GM21515 (cell line): ENCODE measurements at regions not wholly inside any gene's neighbourhood (a gene's known extent, or its start where the extent isn't known, plus 50 kb on each side); places are given as distances from the start of the nearest gene placed in this dataset.
"Not testable (repeated sequence)": the region's sequence is repeated elsewhere in the genome, so short reads cannot be mapped to it uniquely, and the experiment has no call there.

Experiments
- ATAC-seq: cut with Tn5 transposase; IDR thresholded peaks from one replicate; pipeline ENCODE4 v1.9.1; 2021; ENCODE audit not compliant: unreplicated experiment

DNA sequence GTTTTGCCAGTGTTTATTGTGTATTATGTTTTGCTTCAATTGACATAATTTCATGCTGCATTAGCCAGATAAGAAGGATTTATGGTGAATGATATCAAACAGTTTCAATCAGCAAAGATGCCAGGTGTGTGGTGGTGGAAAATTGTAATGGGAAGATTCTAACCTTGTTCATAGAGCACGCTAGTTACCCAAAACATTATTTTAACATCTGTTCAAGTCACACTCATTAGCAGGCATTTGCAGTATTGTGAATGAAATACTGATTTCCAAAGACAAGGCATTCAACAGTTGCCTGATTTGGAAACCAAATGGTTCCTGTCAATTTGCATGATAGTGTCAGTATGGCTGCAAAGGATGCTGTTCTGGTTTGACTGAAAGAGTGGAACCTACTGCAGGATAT is 129.7 kb downstream of the EPC1 start:
- ATAC-seq, result no peak

DNA sequence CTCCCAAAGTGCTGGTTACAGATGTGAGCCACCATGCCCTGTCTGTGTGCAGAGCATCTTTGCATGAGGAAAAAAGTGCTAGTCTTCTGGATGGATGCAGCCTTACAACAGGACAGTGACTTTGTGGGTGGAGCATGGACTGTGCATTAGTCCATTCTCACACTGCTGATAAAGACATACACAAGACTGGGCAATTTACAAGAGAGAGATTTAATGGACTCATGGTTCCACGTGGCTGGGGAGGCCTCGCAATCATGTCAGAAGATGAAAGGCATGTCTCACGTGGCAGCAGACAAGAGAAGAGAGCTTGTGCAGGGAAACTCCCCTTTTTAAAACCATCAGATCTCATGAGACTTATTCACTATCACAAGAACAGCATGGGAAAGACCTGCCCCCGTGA is 133.1 kb downstream of the EPC1 start:
- ATAC-seq, result not testable (repeated sequence)

DNA sequence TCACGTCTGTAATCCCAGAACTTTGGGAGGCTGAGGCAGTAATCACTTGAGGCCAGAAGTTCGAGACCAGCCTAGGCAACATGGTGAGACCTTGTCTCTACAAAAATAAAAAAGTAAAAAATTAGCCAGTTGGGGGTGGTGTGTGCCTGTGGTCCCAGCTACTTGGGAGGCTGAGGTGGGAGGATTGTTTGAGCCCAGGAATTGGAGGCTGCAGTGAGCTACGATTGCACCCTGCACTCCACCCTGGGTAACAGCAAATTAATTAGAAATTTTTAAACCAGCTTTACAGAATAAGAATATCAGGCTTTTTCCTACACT is 136.0 kb downstream of the EPC1 start:
- ATAC-seq, result no peak

DNA sequence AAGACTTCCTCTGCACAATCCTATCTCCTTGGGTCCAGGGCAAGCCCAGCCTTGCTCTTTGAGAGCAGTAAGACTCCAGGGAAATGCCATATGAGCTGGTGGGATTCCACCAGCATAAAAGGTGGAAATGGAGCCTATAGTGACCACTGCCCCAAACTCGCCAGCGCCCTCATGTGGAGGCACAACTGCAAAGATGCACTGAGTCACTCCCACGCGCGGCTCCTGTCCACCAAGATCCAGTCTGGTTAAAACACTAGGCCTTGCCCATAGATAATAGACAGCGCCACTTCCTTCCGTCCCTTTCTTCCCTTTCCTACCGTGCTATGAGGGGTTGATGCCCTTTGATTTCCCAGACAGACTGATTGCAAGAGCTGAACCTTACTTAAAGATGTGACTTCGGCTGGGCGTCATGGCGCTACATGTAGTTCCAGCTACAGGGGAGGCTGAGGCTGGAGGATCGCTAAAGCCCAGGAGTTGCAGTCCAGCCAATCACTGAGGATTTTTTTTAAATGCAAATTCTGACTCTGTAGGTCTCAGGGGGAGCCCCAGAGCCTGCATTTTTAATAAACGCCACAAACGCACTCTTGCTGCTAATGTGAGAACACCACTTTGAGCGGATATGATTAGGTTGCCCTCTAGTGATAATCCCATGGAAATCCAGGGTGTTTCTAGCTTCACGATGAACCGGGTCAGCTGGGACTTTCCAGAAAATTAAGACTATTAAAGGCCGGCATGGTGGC is 136.5 kb downstream of the EPC1 start:
- no peak for ATAC-seq

DNA sequence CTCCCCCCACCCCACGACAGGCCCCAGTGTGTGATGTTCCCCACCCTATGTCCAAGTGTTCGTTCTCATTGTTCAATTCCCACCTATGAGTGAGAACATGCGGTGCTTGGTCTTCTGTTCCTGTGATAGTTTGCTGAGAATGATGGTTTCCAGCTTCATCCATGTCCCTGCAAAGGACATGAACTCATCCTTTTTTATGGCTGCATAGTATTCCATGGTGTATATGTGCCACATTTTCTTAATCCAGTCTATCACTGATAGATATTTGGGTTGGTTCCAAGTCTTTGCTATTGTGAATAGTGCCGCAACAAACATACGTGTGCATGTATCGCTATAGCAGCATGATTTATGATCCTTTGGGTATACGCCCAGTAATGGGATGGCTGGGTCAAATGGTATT is 139.0 kb downstream of the EPC1 start:
- not testable (repeated sequence) for ATAC-seq

DNA sequence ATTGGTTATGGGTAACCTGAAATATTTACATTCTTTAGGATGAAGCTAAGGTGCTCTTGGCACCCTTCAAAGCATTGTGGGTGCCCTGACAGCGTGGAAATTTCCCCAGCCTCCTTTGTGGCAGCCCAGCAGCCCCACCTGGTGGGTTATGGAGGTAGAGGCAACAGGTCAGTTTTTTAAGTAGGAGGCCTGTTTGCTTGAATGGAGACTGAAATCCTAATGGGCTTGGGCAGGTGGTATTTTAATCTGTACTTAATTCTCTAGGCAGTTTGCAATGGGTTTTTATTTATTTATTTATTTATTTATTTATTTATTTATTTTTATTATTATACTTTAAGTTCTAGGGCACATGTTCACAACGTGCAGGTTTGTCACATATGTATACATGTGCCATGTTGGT is 139.4 kb downstream of the EPC1 start:
- ATAC-seq, result peak; percentile 90

DNA sequence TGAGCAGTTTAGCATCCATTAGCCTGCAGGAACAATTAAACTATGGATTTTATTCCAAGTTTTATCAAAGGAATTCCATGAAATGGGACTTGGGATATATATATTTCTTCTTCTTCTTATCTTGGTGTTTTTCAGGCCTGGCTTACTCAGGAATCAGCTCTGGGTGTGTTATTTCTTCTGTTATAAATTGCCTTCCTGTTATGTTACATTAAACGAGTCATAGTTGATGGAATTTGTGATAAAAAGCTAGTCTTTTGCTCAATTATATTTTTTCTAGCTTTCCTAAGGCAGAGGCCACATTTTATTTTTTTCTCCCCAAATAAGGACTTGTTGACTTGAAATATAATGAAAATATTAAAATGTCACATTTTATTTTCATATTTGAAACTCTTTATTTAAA is 141.3 kb downstream of the EPC1 start:
- no peak for ATAC-seq

DNA sequence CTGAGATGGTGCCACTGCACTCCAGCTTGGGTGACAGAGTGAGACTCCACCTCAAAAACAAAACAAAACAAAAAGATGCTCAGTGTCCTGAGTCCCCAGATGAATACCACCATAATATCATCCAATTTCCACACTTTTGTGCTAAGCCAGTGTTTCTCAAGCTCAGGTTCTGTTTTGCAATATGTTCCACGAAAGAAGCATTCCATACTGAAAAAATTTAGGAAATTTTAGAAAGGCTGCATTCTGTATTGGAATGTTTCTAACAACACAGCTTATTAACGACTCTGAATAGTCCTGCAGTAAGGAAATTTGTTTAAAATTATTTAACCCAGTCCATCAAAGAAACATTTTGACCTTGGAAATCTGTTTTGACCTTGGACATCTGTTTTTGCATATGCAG is 142.4 kb downstream of the EPC1 start:
- no peak for ATAC-seq

DNA sequence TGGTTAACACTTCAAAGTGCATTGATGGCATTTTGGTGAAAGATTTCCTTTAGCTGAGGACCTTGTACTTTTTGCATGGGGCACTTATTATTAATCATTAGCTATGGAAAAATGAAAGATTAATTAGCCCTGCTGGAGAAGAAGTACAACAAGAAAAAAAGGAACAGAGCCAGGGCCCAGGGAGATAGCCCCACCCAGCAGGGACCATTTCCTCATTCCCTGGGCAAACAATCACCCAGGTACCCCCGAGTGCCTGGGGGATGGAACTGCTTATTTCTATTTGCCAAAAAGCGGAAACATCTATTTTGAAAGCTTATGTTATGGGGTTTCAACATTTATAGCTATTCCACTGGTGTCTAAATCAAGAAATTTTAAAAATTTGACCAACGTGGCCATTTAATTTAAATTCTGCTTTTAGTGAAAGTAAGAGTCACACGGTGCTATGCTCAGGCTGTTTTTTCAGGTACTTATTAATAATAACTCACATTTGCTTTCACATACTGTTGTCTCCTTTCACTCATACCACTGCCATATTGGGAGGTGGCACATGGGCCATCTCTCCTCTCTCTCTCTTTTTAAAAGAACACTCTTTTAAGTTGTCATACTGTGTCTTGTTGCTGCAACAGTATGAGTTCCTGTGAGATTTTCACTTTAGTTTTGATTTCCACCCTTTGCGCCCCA is 143.6 kb upstream of the KIF5B start:
- no peak for ATAC-seq

DNA sequence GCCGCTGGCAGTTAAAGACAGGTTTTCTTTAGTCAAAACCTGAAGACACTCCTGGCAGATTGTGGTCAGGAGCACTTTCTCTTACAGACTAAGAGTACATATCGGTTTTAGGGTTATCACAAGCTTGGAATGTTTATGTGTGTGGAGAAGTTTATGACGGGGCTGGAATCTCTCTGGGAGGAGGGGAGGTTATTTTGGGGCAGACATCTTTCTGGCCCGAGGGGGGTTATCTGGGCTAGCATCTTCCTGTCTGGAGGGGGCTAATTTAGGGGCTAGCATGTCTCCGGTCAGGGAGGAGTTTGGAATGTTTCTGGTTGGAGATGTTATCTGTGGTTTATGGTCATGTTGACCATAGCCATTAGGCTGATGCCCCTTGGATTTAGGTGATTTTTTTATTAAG is 141.2 kb upstream of the KIF5B start:
- no peak for ATAC-seq

DNA sequence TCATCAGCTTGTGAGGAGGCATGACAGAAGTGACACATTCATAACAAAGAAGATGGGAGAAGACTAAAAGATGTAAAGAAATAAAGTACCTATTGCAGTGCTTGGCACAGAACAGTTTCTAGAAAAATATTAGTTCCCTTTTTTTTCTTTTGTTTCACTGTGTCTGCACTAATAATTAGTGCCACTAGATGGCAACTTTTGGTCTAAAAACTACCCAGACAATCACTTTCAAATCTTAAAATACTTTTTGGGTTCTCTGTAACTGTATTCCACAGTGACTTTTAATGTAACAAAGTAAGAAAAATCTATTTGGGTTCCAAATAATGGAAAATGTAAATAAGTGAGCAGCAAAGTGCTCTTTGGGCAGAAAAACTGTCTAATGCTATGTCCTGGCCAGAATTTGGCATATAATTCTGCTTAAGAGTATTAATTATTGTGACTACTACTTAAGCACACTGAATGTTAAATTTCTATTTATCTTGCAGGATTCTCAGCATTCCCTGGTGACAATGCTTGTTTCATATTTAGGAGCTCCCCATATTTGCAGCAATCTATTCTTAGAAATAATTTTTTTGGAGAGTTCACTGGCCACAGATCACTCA is 134.8 kb upstream of the KIF5B start:
- peak; percentile 78 for ATAC-seq

DNA sequence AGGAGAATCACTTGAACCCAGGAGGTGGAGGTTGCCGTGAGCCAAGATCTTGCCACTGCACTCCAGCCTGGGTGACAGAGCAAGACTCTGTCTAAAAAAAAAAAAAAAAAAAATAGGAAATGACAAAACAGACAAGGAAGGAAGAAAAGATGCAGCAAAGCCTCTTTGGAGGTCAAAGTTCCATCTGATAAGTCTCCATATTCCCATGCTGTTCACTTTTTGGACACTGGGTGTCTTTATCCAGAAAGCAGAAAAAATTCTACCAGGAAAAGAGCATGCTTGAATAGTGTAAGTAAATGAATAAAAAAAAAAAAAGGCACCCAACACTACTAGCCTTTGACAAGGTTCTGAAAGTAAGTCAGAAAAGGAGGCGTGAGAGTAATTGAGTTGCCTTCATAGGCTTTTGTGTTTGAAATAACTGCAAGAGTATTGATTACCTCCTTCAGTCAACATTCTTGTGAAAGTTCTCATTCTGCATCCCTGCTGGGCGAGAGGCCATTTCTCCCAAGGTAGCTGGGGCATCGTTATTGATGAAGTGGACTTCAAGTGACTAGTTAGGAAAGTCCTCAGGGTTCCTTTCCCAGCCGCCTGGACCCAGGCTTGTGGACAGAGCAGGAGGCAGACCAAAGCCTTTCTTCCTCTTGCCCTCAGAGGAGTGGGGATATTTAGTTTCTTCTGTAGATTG is 133.3 kb upstream of the KIF5B start:
- ATAC-seq, result no peak

DNA sequence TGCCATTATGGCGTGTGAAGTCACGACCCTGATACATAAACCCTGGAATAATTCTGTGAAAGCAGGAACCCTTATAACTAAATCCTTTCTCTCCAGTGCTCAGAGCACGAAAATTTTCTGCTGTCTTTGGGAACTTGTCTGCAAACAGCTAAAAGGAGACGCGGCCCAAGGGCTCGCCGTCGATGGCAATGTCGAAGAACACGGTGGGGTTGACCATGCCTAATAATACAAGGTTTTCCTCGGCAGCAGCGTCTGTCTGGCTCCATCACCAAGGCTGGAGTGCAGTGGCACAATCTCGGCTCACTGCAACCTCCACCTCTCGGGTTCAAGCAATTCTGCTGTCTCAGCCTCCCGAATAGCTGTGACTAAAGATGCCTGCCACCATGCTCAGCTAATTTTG is 132.4 kb upstream of the KIF5B start:
- not testable (repeated sequence) for ATAC-seq

DNA sequence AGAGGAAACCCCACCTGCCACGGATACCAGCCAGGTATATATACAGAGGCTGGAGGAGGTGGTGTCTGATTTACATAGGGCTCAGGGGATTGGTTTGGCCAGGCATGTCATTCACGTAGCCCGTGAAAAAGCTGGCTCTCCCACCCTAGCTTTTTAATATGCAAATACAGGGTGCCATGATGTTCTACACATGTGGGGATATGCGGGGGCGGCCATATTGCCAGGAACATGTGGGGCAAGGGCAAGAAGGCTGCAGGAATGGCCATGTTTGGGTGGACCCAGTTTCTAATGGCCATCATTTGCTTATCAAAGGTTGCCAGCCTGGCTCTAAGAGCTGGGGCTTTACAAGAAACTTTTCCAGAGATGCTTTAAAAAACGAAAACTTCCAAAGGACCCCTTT is 131.5 kb upstream of the KIF5B start:
- ATAC-seq, result no peak

DNA sequence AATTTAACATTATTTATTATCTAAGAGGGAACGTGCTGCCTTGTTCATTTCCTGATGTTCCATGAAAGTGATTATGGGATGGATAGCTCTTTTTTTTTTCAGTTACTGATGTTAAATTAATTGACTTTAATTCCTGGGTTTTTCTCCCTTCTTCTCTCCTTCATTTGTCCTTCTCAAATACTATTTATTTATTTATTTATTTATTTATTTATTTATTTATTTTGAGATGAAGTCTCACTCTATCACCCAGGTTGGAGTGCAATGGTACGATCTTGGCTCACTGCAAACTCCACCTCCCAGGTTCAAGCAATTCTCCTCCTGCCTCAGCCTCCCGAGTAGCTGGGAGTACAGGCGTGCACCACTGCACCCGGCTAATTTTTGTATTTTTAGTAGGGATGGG is 127.4 kb upstream of the KIF5B start:
- not testable (repeated sequence) for ATAC-seq

DNA sequence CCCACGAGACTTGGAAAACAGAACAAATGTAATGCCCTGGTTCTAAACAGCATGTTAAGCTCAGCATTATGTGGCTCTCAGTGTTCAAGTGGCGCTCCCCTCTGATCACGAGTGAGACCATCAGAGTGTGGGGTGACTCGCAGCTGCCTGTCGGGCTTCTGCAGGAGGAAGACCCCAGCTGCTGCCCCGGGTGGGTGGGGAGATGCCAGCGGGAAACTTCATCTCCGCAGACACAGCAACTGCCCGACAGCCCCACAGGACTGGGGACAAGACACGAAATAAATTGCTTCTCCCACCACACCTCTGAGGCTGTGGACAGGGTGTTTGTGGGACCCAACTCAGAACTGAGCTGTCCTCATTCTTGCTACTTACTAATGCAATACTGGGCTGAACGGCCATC is 126.3 kb upstream of the KIF5B start:
- no peak for ATAC-seq

DNA sequence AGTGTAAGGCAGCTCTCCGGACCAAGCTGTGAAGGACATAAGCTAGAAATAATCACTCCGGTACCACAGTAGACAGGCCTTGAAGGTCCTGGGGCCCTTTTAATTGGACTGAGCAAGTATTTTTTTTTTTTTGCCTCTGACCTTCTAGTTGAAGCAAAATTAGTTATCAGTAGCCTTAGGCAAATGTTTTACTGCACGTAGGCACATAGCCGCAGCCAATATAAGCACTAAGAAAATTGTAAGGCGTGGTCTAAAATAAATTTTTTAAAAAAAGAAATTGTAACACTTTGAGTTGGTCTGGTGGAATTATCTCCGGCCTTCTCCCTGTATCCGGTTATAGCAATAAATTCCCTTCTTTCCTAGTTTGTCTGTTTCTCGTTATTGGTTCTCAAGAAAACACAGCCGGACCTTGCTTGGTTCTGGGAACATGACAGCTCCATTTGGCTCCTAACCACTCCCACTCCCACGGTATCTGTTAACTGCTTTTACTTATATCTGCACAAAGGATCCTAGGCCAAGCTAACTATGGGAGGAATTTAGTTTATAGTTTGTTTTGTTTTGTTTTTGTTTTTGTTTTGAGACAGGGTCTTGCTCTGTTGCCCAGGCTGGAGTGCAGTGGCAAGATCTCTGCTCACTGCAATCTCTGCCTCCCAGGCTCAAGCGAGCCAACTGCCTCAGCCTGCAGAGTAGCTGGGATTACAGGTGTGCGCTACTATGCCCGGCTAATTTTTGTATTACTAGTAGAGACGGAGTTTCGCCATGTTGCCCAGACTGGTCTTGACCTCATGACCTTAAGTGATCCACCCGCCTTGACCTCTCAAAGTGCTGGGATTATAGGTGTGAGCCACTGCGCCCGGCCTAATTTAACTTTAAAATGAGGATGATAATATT is 124.4 kb upstream of the KIF5B start:
- ATAC-seq, result no peak

DNA sequence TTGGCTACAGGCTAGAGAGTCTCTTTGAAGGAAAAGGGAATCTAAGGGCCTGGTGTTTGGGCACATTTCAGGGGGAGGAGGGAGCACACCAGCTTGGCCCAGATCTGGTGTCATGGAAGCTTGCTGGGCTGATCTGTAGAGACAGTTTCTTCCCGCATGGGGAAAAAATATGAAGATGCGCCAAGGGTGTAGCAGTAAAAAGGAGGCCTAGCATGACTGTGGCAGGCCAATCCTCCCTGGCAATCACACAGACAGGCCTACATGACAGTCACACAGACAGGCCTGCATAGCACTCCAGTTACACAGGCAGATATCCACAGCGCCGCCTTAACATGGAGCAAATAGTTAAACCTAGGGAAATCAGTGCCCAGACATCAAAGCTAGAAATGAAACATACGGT is 123.6 kb upstream of the KIF5B start:
- ATAC-seq, result no peak

DNA sequence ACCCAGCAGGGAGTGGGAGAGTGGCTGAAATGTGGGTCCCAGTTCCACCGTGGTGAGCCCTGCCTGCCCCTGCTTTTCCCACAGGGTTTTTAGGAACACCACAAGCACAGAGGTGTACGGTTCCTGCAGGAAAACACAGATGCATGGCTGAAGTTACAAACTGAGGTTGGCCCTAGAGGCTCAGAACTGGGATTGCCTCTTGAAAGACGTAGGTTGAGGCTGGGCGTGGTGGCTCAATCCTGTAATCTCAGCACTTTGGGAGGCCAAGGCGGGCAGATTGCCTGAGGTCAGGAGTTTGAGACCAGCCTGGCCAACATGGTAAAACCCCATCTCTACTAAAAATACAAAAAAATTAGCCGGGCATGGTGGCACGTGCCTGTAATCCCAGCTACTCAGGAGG is 121.4 kb upstream of the KIF5B start:
- not testable (repeated sequence) for ATAC-seq

DNA sequence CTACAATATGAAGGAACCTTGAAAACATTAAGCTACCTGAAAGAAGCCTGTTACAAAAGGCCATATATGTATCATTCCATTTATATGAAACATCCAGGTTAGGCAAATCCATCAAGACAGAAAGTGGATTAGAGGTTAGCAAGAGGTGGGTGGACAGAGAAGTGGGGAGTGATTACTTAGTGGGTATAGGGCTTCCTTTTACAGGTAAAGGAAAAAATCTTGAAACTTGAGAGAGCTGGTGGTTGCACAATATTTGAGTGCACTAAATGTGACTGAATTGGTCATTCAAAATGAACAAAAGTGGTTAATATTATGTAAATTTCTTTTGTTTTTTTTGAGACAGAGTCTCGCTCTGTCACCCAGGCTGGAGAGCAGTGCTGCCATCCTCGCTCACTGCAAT is 119.4 kb upstream of the KIF5B start:
- no peak for ATAC-seq

DNA sequence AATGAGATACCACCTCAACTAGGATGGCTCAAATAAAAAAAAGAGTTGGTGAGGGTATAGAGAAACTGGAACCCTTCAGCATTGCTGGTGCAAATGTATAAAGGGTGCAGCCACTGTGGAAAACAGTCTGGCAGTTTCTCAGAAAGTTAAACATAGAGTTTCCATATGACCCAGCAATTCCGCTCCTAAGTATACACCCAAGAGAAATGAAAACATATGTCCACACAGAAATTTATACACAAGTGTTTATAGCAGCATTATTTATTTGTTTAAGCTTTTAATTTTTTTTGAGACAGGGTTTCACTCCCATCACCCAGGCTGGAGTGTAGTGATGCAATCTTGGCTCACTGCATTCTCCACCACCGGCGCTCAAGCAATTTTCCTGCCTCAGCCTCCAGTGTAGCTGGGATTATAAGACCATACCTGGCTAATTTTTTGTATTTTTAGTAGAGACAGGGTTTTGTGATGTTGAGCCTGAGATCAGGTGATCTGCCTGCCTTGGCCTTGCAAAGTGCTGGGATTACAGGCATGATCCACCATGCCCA is 118.2 kb upstream of the KIF5B start:
- ATAC-seq, result no peak
